HK-2 (cell line): ENCODE measurements at regions not wholly inside any gene's neighbourhood (a gene's known extent, or its start where the extent isn't known, plus 50 kb on each side); places are given as distances from the start of the nearest gene placed in this dataset.

Experiments
- DNase-seq: peaks from one replicate; pipeline ENCODE4 v3.0.0-alpha.2; 2018; ENCODE audit not compliant: unreplicated experiment

DNA sequence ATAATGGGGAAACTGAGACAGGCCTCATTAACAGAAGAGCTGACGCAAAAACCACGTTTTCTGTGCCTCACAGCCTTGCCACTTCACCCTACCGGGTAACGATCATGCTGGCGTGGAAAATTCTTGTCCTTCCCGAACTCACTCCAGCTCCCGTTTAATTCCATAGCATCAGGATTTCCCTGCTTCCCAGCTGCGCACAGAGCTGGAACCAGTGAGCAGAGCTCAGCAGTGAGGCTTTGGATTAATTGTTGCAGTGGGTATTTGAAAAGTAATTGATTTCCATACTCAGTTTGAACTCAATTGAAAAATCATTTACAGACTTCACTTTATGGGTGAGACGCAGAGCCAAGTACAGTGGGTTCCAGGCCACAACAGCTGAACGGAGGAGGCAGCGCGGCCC is 199.0 kb upstream of the ADAMTS16 start:
- DNase-seq, result no peak

- peak; percentile 10 for DNase-seq
Observed at GRCh38 chr5:4941957-4942830, 197.9 kb upstream of the ADAMTS16 start.

GRCh38 chr5:4942831-4943178 is 197.3 kb upstream of the ADAMTS16 start:
- no peak for DNase-seq

- DNase-seq, result no peak
Observed at GRCh38 chr5:4945296-4945695, 194.8 kb upstream of the ADAMTS16 start.

- no peak for DNase-seq
Observed at GRCh38 chr5:4947106-4947505, 193.0 kb upstream of the ADAMTS16 start.

DNA sequence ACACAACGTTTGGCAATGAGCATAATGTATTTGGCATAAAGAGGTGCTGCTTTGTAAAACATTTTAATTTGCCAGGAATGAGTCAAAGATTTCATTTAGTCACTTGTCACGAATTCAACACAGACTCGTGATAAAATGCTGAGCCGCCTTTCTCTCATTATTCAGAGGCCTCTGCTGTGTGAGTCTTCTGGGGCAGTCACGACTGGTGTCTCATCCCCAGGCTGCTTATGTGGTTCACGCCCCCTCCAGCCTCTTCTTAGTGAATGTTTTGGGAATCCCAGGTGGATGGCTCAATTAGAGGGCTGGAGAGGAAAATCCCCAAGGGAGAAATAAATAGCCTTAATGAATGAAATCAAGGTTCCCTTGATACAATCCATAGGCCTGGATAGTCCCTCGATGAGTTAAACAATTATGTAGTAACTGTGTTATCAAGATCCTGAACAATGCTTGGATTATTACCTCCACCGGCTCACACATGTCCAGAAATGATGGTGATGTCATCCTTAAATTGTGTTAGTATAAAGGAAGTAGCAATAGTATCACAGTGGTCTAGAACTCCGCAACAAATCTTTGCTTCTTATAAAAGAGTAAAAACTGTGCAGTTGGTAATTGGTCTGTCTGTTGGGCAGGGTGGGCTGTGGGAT is 192.1 kb upstream of the ADAMTS16 start:
- no peak for DNase-seq

DNA sequence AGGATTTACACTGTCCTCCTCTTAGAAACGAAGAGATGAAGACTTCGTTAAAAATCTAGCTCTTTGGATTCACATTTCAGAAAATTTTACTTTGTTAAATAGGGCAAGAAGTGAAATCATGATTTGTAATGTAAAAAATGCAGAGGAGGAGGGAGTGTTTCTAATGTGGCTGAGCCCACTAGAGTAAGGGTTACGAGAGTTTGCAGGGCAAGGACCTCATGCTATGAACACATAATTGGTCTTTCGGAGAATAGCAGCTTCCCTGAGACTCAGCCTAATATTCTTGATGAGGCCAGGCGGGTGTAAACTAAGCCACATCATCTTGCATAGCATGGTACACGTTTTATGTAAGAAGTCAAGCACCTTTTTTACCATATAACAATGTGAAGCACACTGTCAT is 191.0 kb upstream of the ADAMTS16 start:
- no peak for DNase-seq

DNA sequence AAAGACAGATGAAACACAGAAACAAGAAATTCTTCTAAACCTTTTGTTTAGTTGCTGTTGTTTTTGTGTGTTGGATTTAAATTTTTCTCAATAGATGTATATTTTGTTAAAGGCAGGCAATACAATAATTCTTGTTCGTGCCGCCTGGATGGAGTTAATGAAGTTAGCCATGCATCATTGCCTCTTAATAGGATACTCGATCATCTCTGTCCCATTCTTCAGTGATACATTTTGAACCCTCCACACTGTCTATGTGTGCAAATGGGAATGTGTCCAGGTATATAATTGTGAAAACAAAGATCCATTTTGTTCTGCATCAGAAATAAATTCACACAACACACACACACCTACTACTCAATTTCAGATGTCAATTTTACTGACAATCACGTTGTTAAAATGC is 186.6 kb upstream of the ADAMTS16 start:
- DNase-seq, result no peak

- DNase-seq, result no peak
Observed at GRCh38 chr5:4954048-4954447, 186.1 kb upstream of the ADAMTS16 start.

DNA sequence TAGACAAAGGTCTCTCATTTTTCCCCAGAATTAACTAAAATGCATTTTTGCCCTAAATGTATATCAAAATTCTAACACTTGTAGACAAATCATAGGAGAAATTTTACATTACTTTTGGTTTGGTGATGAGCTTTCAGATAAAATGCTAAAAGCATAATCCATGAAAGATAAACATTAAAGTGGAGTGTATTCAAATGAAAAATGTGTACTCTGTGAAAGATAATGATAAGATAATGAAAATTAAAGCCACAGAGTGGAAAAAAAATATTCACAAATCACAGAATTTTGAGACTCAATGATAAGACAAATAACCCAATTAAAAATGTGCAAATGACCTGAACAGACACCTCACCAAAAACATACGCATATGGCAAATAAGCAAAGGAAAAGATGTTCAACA is 176.9 kb upstream of the ADAMTS16 start:
- no peak for DNase-seq

GRCh38 chr5:4969351-4969750 is 170.8 kb upstream of the ADAMTS16 start:
- no peak for DNase-seq

GRCh38 chr5:4970171-4970570 is 170.0 kb upstream of the ADAMTS16 start:
- DNase-seq, result no peak

DNA sequence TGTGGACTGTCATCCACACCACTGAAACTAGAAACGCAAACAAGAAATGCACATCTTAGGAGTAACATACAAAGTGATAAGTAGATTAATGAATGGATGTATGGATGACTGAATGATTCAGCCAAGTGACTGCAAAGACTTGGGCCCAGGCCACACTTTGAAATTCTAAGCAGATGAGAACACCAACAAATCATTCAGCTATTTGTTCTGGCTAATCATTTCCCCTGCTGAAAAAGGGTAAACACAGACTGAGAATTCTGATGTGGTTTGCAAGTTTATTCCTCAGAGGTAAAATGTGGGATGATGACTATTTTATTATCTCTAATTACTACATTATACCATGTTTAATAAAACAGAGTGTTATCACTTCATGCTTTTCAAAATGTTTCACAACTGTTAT is 163.2 kb upstream of the ADAMTS16 start:
- no peak for DNase-seq

GRCh38 chr5:4977416-4978110 is 162.6 kb upstream of the ADAMTS16 start:
- no peak for DNase-seq

GRCh38 chr5:4980201-4980600 is 159.9 kb upstream of the ADAMTS16 start:
- DNase-seq, result no peak

DNA sequence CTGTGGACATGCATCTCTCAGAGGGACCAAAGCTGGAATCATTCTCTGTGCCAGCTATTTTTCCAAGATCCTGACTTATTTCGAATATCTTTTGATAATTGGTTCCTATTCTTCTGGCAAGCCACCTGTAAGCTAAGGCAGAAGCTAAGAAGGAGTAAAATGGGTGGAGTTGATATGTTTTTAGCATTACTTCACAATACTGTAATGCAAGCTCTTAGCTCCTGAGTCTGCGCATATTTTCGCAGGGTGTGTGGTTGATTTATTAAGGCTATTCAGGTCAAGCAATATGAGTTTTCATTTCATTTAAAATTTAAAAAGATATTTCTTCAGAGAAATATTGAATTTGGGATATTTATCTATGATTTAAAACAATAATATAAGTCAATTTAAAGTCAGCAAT is 158.5 kb upstream of the ADAMTS16 start:
- no peak for DNase-seq

GRCh38 chr5:4983701-4984100 is 156.4 kb upstream of the ADAMTS16 start:
- DNase-seq, result no peak

DNA sequence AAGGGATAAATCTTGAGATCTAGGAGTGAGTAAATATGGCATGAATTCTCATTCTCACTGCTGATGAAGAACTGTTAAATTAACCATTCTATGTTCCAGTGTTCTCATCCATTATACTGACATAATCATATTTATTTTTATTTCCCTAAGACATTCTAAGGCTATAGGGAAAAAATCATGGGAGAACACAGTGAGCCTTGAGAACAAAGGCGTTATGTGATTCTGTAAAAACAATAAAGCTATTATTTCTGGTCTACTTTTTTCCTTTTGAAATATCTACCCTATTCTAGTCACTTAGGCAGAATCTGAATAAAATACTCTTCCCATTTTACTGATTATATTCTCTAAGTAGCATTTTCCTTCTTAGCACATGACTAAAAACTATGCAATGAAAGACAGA is 155.7 kb upstream of the ADAMTS16 start:
- no peak for DNase-seq

DNA sequence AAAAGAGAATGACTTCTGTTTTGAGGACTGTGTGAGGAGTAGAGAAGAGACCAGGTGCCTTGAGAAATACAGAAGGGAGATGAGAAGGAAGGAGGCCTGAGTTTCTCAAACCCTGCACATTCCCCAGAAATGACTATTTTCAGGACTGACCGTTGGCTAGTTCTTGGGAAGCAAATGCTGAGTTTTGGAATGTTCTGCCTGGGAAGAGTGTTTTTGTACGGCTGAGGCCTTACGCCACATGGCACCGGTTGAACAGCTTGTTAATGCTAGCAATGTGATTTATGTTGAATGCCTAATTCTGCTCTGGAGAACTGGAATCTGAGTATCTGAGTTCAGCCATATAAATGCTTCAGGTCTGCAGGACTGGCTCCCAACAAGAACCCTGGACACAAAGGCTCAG is 152.7 kb upstream of the ADAMTS16 start:
- no peak for DNase-seq

- peak; percentile 11 for DNase-seq
Observed at GRCh38 chr5:4989118-4989517, 151.0 kb upstream of the ADAMTS16 start.

DNA sequence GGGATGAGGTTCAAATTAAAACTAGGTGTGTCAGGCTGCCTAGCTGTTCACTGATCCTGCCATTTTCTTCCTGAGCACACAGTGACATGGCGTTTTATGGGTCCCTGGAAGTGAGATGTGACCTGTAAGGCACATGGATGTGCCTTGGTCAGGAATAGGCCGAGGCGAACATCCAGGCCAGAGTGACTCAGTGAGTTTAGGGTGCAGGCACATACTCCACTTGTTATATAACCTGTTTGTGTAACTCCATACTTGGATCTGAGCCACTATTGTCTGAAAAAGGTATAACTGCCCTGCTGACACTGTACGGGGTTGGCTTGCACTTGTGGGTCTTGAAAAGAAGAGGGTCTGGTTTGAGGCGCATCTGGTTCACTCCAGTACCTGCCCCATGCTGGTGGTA is 150.1 kb upstream of the ADAMTS16 start:
- no peak for DNase-seq

GRCh38 chr5:4990462-4990861 is 149.7 kb upstream of the ADAMTS16 start:
- DNase-seq, result no peak

- no peak for DNase-seq
Observed at GRCh38 chr5:4991925-4992324, 148.2 kb upstream of the ADAMTS16 start.
